ENCODE measurements at regions not wholly inside any gene's neighbourhood (a gene's known extent, or its start where the extent isn't known, plus 50 kb on each side); places are given as distances from the start of the nearest gene placed in this dataset.

- Histone ChIP-seq H3K9ac (ENCODE audit: low read length) (no peak overlapping the region), H2BK5ac (ENCODE audit: low read depth, low read length, poor library complexity, severe bottlenecking) (no peak overlapping the region), H3K4me1 (ENCODE audit: control insufficient read depth, insufficient read depth, low read depth, low read length) (peaks cover 6% of the 10 kb centered on the region), H3K18ac (ENCODE audit: low read depth in 1 of 2, low read length in 2 of 2) (no peak overlapping the region), H3K36me3 (ENCODE audit: control insufficient read depth in 1 of 2, insufficient read depth in 2 of 2, low read depth in 1 of 2, low read length in 2 of 2) (no peaks in the 10 kb centered on the region), H3K79me1 (replicated peaks; ENCODE audit: low read length, poor library complexity, severe bottlenecking) (no peaks in the 10 kb centered on the region), H2BK12ac (ENCODE audit: low read length in 2 of 2) (no peak overlapping the region), H4K8ac (ENCODE audit: low read length) (no peak overlapping the region), H3K4me2 (ENCODE audit: low read length, poor library complexity, severe bottlenecking) (no peak overlapping the region), H3K4me3 (ENCODE audit: insufficient read depth in 1 of 2, low read depth in 1 of 2, low read length in 2 of 2) (no peak overlapping the region), H3K4ac (ENCODE audit: low read depth in 1 of 2, low read length in 2 of 2) (no peak overlapping the region), H2BK120ac (ENCODE audit: low read depth, low read length) (no peak overlapping the region), H2AK5ac (ENCODE audit: low read length, severe bottlenecking) (no peak overlapping the region), H4K91ac (ENCODE audit: low read length) (no peak overlapping the region), H3K27me3 (ENCODE audit: control insufficient read depth in 1 of 2, insufficient read depth in 1 of 2, low read length in 2 of 2) (no peaks in the 10 kb centered on the region), H2AFZ (ENCODE audit: low read depth, low read length) (no peak overlapping the region), H3K23ac (ENCODE audit: low read length in 2 of 2) (no peak overlapping the region), H2BK15ac (ENCODE audit: low read depth, poor library complexity, severe bottlenecking) (no peak overlapping the region), H3K9me3 (ENCODE audit: control insufficient read depth, low read length) (no peaks in the 10 kb centered on the region), H3K14ac (ENCODE audit: low read length in 2 of 2) (no peak overlapping the region), H3K27ac (ENCODE audit: low read length, poor library complexity, severe bottlenecking) (no peak overlapping the region)
- 82% methylated on average over 5 of the region's 5 CpGs for WGBS
- no peak for DNase-seq
Observed at GRCh38 chr7:46175221-46175620, 254.1 kb upstream of the IGFBP3 start.

- H3K18ac ChIP-seq (ENCODE audit: low read depth in 1 of 2, low read length in 2 of 2), result peak overlapping the region in 1 of 2 experiments; percentile 13
- peak overlapping the region; percentile 7 for H4K8ac ChIP-seq (ENCODE audit: low read length)
- no peak overlapping the region for H3K27ac ChIP-seq (ENCODE audit: low read length, poor library complexity, severe bottlenecking)
- H2BK12ac ChIP-seq (ENCODE audit: low read length in 2 of 2), result no peak overlapping the region
- H3K9me3 ChIP-seq (ENCODE audit: control insufficient read depth, low read length), result no peaks in the 10 kb centered on the region
- peaks cover 6% of the 10 kb centered on the region for H3K4me1 ChIP-seq (ENCODE audit: control insufficient read depth, insufficient read depth, low read depth, low read length)
- H3K4ac ChIP-seq (ENCODE audit: low read depth in 1 of 2, low read length in 2 of 2), result no peak overlapping the region
- H3K9ac ChIP-seq (ENCODE audit: low read length), result no peak overlapping the region
- no peaks in the 10 kb centered on the region for H3K36me3 ChIP-seq (ENCODE audit: control insufficient read depth in 1 of 2, insufficient read depth in 2 of 2, low read depth in 1 of 2, low read length in 2 of 2)
- no peaks in the 10 kb centered on the region for H3K27me3 ChIP-seq (ENCODE audit: control insufficient read depth in 1 of 2, insufficient read depth in 1 of 2, low read length in 2 of 2)
- H4K91ac ChIP-seq (ENCODE audit: low read length), result no peak overlapping the region
- no peak overlapping the region for H2BK5ac ChIP-seq (ENCODE audit: low read depth, low read length, poor library complexity, severe bottlenecking)
- no peak overlapping the region for H2BK15ac ChIP-seq (ENCODE audit: low read depth, poor library complexity, severe bottlenecking)
- no peak overlapping the region for H3K4me3 ChIP-seq (ENCODE audit: insufficient read depth in 1 of 2, low read depth in 1 of 2, low read length in 2 of 2)
- H3K4me2 ChIP-seq (ENCODE audit: low read length, poor library complexity, severe bottlenecking), result no peak overlapping the region
- no peak overlapping the region for H2AFZ ChIP-seq (ENCODE audit: low read depth, low read length)
- H2AK5ac ChIP-seq (ENCODE audit: low read length, severe bottlenecking), result peak overlapping the region; percentile 63
- no peak overlapping the region for H3K23ac ChIP-seq (ENCODE audit: low read length in 2 of 2)
- H3K79me1 ChIP-seq (replicated peaks; ENCODE audit: low read length, poor library complexity, severe bottlenecking), result no peaks in the 10 kb centered on the region
- DNase-seq, result no peak
- H2BK120ac ChIP-seq (ENCODE audit: low read depth, low read length), result no peak overlapping the region
- 65% methylated on average over 2 of the region's 2 CpGs for WGBS
- H3K14ac ChIP-seq (ENCODE audit: low read length in 2 of 2), result no peak overlapping the region
Observed at GRCh38 chr7:46174196-46174580, 253.1 kb upstream of the IGFBP3 start.

GRCh38 chr7:46173476-46174195 is 252.6 kb upstream of the IGFBP3 start:
- peak overlapping the region in 1 of 2 experiments; percentile 13 for H3K18ac ChIP-seq (ENCODE audit: low read depth in 1 of 2, low read length in 2 of 2)
- no peak overlapping the region for H3K14ac ChIP-seq (ENCODE audit: low read length in 2 of 2)
- H2BK15ac ChIP-seq (ENCODE audit: low read depth, poor library complexity, severe bottlenecking), result no peak overlapping the region
- H2BK120ac ChIP-seq (ENCODE audit: low read depth, low read length), result no peak overlapping the region
- no peaks in the 10 kb centered on the region for H3K79me1 ChIP-seq (replicated peaks; ENCODE audit: low read length, poor library complexity, severe bottlenecking)
- no peak overlapping the region for H3K9ac ChIP-seq (ENCODE audit: low read length)
- no peak overlapping the region for H2BK12ac ChIP-seq (ENCODE audit: low read length in 2 of 2)
- H3K4me2 ChIP-seq (ENCODE audit: low read length, poor library complexity, severe bottlenecking), result no peak overlapping the region
- no peak overlapping the region for H3K4ac ChIP-seq (ENCODE audit: low read depth in 1 of 2, low read length in 2 of 2)
- peak overlapping the region; percentile 7 for H4K8ac ChIP-seq (ENCODE audit: low read length)
- peak overlapping the region; percentile 27 for H2AK5ac ChIP-seq (ENCODE audit: low read length, severe bottlenecking)
- no peak for DNase-seq
- WGBS, result 76% methylated on average over 13 of the region's 14 CpGs
- no peak overlapping the region for H3K4me3 ChIP-seq (ENCODE audit: insufficient read depth in 1 of 2, low read depth in 1 of 2, low read length in 2 of 2)
- no peak overlapping the region for H2BK5ac ChIP-seq (ENCODE audit: low read depth, low read length, poor library complexity, severe bottlenecking)
- no peak overlapping the region for H3K23ac ChIP-seq (ENCODE audit: low read length in 2 of 2)
- H3K4me1 ChIP-seq (ENCODE audit: control insufficient read depth, insufficient read depth, low read depth, low read length), result peaks cover 6% of the 10 kb centered on the region
- no peak overlapping the region for H4K91ac ChIP-seq (ENCODE audit: low read length)
- no peaks in the 10 kb centered on the region for H3K9me3 ChIP-seq (ENCODE audit: control insufficient read depth, low read length)
- no peak overlapping the region for H2AFZ ChIP-seq (ENCODE audit: low read depth, low read length)
- no peaks in the 10 kb centered on the region for H3K36me3 ChIP-seq (ENCODE audit: control insufficient read depth in 1 of 2, insufficient read depth in 2 of 2, low read depth in 1 of 2, low read length in 2 of 2)
- no peak overlapping the region for H3K27ac ChIP-seq (ENCODE audit: low read length, poor library complexity, severe bottlenecking)
- H3K27me3 ChIP-seq (ENCODE audit: control insufficient read depth in 1 of 2, insufficient read depth in 1 of 2, low read length in 2 of 2), result no peaks in the 10 kb centered on the region

- Histone ChIP-seq H3K27me3 (ENCODE audit: control insufficient read depth in 1 of 2, insufficient read depth in 1 of 2, low read length in 2 of 2) (no peaks in the 10 kb centered on the region), H3K79me1 (replicated peaks; ENCODE audit: low read length, poor library complexity, severe bottlenecking) (no peaks in the 10 kb centered on the region), H3K14ac (ENCODE audit: low read length in 2 of 2) (no peak overlapping the region), H3K4ac (ENCODE audit: low read depth in 1 of 2, low read length in 2 of 2) (no peak overlapping the region), H4K8ac (ENCODE audit: low read length) (no peak overlapping the region), H2BK120ac (ENCODE audit: low read depth, low read length) (no peak overlapping the region), H3K9me3 (ENCODE audit: control insufficient read depth, low read length) (no peaks in the 10 kb centered on the region), H3K23ac (ENCODE audit: low read length in 2 of 2) (no peak overlapping the region), H3K27ac (ENCODE audit: low read length, poor library complexity, severe bottlenecking) (no peak overlapping the region), H3K36me3 (ENCODE audit: control insufficient read depth in 1 of 2, insufficient read depth in 2 of 2, low read depth in 1 of 2, low read length in 2 of 2) (no peaks in the 10 kb centered on the region), H3K9ac (ENCODE audit: low read length) (no peak overlapping the region), H3K18ac (ENCODE audit: low read depth in 1 of 2, low read length in 2 of 2) (no peak overlapping the region), H3K4me3 (ENCODE audit: insufficient read depth in 1 of 2, low read depth in 1 of 2, low read length in 2 of 2) (no peak overlapping the region), H2AFZ (ENCODE audit: low read depth, low read length) (no peak overlapping the region), H2BK5ac (ENCODE audit: low read depth, low read length, poor library complexity, severe bottlenecking) (no peak overlapping the region), H3K4me2 (ENCODE audit: low read length, poor library complexity, severe bottlenecking) (no peak overlapping the region), H2BK12ac (ENCODE audit: low read length in 2 of 2) (no peak overlapping the region), H4K91ac (ENCODE audit: low read length) (no peak overlapping the region), H2BK15ac (ENCODE audit: low read depth, poor library complexity, severe bottlenecking) (no peak overlapping the region), H2AK5ac (ENCODE audit: low read length, severe bottlenecking) (peak overlapping the region; percentile 5), H3K4me1 (ENCODE audit: control insufficient read depth, insufficient read depth, low read depth, low read length) (peaks cover 6% of the 10 kb centered on the region)
- no CpG with 5 or more reads among the region's 1 CpG for WGBS
- no peak for DNase-seq
Observed at GRCh38 chr7:46170792-46171191, 249.7 kb upstream of the IGFBP3 start.

Measured in mesenchymal stem cell (in vitro differentiated cells and primary cell).